ENCODE measurements at regions not wholly inside any gene's neighbourhood (a gene's known extent, or its start where the extent isn't known, plus 50 kb on each side); places are given as distances from the start of the nearest gene placed in this dataset.

- no peaks in the 10 kb centered on the region for H3K9me3 ChIP-seq (ENCODE audit: control insufficient read depth, insufficient read depth, low read length)
- H3K36me3 ChIP-seq (ENCODE audit: insufficient read depth, low read length), result no peaks in the 10 kb centered on the region
- H3K4me1 ChIP-seq (ENCODE audit: insufficient read depth, low read length), result no peaks in the 10 kb centered on the region
- no peak overlapping the region for H3K9ac ChIP-seq (ENCODE audit: low read depth, low read length)
Measured at GRCh38 chr4:189765736-189766135, 174.9 kb upstream of the FRG1 start.

- H3K4me1 ChIP-seq (ENCODE audit: insufficient read depth, low read length), result no peaks in the 10 kb centered on the region
- H3K9ac ChIP-seq (ENCODE audit: low read depth, low read length), result no peak overlapping the region
- no peaks in the 10 kb centered on the region for H3K9me3 ChIP-seq (ENCODE audit: control insufficient read depth, insufficient read depth, low read length)
- no peaks in the 10 kb centered on the region for H3K36me3 ChIP-seq (ENCODE audit: insufficient read depth, low read length)
Measured at GRCh38 chr4:189767941-189768340, 172.7 kb upstream of the FRG1 start.

- H3K9me3 ChIP-seq (ENCODE audit: control insufficient read depth, insufficient read depth, low read length), result no peaks in the 10 kb centered on the region
- H3K36me3 ChIP-seq (ENCODE audit: insufficient read depth, low read length), result no peaks in the 10 kb centered on the region
- no peaks in the 10 kb centered on the region for H3K4me1 ChIP-seq (ENCODE audit: insufficient read depth, low read length)
- no peak overlapping the region for H3K9ac ChIP-seq (ENCODE audit: low read depth, low read length)
Measured at GRCh38 chr4:189769131-189769530, 171.5 kb upstream of the FRG1 start.

GRCh38 chr4:189771696-189772361 lies 168.8 kb upstream of the FRG1 start:
- H3K9me3 ChIP-seq (ENCODE audit: control insufficient read depth, insufficient read depth, low read length), result no peaks in the 10 kb centered on the region
- no peaks in the 10 kb centered on the region for H3K4me1 ChIP-seq (ENCODE audit: insufficient read depth, low read length)
- H3K36me3 ChIP-seq (ENCODE audit: insufficient read depth, low read length), result no peaks in the 10 kb centered on the region
- H3K9ac ChIP-seq (ENCODE audit: low read depth, low read length), result no peak overlapping the region

- Histone ChIP-seq H3K9ac (ENCODE audit: low read depth, low read length) (no peak overlapping the region), H3K9me3 (ENCODE audit: control insufficient read depth, insufficient read depth, low read length) (no peaks in the 10 kb centered on the region), H3K36me3 (ENCODE audit: insufficient read depth, low read length) (no peaks in the 10 kb centered on the region), H3K4me1 (ENCODE audit: insufficient read depth, low read length) (no peaks in the 10 kb centered on the region)
Measured at GRCh38 chr4:189773909-189774308, 166.8 kb upstream of the FRG1 start.

- Histone ChIP-seq H3K36me3 (ENCODE audit: insufficient read depth, low read length) (no peaks in the 10 kb centered on the region), H3K9ac (ENCODE audit: low read depth, low read length) (no peak overlapping the region), H3K4me1 (ENCODE audit: insufficient read depth, low read length) (no peaks in the 10 kb centered on the region), H3K9me3 (ENCODE audit: control insufficient read depth, insufficient read depth, low read length) (no peaks in the 10 kb centered on the region)
Measured at GRCh38 chr4:189779281-189779980, 161.2 kb upstream of the FRG1 start.

GRCh38 chr4:189780391-189780790 lies 160.3 kb upstream of the FRG1 start:
- Histone ChIP-seq H3K9me3 (ENCODE audit: control insufficient read depth, insufficient read depth, low read length) (no peaks in the 10 kb centered on the region), H3K9ac (ENCODE audit: low read depth, low read length) (no peak overlapping the region), H3K36me3 (ENCODE audit: insufficient read depth, low read length) (no peaks in the 10 kb centered on the region), H3K4me1 (ENCODE audit: insufficient read depth, low read length) (no peaks in the 10 kb centered on the region; the same call in 1 of the 2 replicates)

GRCh38 chr4:189784651-189785050 lies 156.0 kb upstream of the FRG1 start:
- Histone ChIP-seq H3K9ac (ENCODE audit: low read depth, low read length) (no peak overlapping the region), H3K36me3 (ENCODE audit: insufficient read depth, low read length) (no peaks in the 10 kb centered on the region), H3K4me1 (ENCODE audit: insufficient read depth, low read length) (no peaks in the 10 kb centered on the region; the same call in 1 of the 2 replicates), H3K9me3 (ENCODE audit: control insufficient read depth, insufficient read depth, low read length) (no peaks in the 10 kb centered on the region)

- Histone ChIP-seq H3K9me3 (ENCODE audit: control insufficient read depth, insufficient read depth, low read length) (no peaks in the 10 kb centered on the region), H3K36me3 (ENCODE audit: insufficient read depth, low read length) (no peaks in the 10 kb centered on the region), H3K9ac (ENCODE audit: low read depth, low read length) (no peak overlapping the region), H3K4me1 (ENCODE audit: insufficient read depth, low read length) (no peaks in the 10 kb centered on the region; the same call in 1 of the 2 replicates)
Measured at GRCh38 chr4:189785257-189785656, 155.4 kb upstream of the FRG1 start.

- H3K4me1 ChIP-seq (ENCODE audit: insufficient read depth, low read length), result no peaks in the 10 kb centered on the region; the same call in 1 of the 2 replicates
- no peak overlapping the region for H3K9ac ChIP-seq (ENCODE audit: low read depth, low read length)
- H3K9me3 ChIP-seq (ENCODE audit: control insufficient read depth, insufficient read depth, low read length), result no peaks in the 10 kb centered on the region
- no peaks in the 10 kb centered on the region for H3K36me3 ChIP-seq (ENCODE audit: insufficient read depth, low read length)
Measured at GRCh38 chr4:189786447-189786846, 154.2 kb upstream of the FRG1 start.

- no peak overlapping the region for H3K9ac ChIP-seq (ENCODE audit: low read depth, low read length)
- no peaks in the 10 kb centered on the region for H3K36me3 ChIP-seq (ENCODE audit: insufficient read depth, low read length)
- no peaks in the 10 kb centered on the region for H3K9me3 ChIP-seq (ENCODE audit: control insufficient read depth, insufficient read depth, low read length)
- H3K4me1 ChIP-seq (ENCODE audit: insufficient read depth, low read length), result no peaks in the 10 kb centered on the region; the same call in 1 of the 2 replicates
Measured at GRCh38 chr4:189787216-189788031, 153.2 kb upstream of the FRG1 start.

- Histone ChIP-seq H3K9ac (ENCODE audit: low read depth, low read length) (no peak overlapping the region), H3K9me3 (ENCODE audit: control insufficient read depth, insufficient read depth, low read length) (no peaks in the 10 kb centered on the region), H3K4me1 (ENCODE audit: insufficient read depth, low read length) (no peaks in the 10 kb centered on the region), H3K36me3 (ENCODE audit: insufficient read depth, low read length) (no peaks in the 10 kb centered on the region)
Measured at GRCh38 chr4:189792924-189793618, 147.6 kb upstream of the FRG1 start.

GRCh38 chr4:189800545-189801088 lies 140.1 kb upstream of the FRG1 start:
- no peaks in the 10 kb centered on the region for H3K9me3 ChIP-seq (ENCODE audit: control insufficient read depth, insufficient read depth, low read length)
- no peaks in the 10 kb centered on the region for H3K4me1 ChIP-seq (ENCODE audit: insufficient read depth, low read length)
- no peak overlapping the region for H3K9ac ChIP-seq (ENCODE audit: low read depth, low read length)
- no peaks in the 10 kb centered on the region for H3K36me3 ChIP-seq (ENCODE audit: insufficient read depth, low read length)

GRCh38 chr4:189802884-189803283 lies 137.8 kb upstream of the FRG1 start:
- Histone ChIP-seq H3K36me3 (ENCODE audit: insufficient read depth, low read length) (no peaks in the 10 kb centered on the region), H3K9me3 (ENCODE audit: control insufficient read depth, insufficient read depth, low read length) (no peaks in the 10 kb centered on the region), H3K4me1 (ENCODE audit: insufficient read depth, low read length) (no peaks in the 10 kb centered on the region)

More at GRCh38 chr4:189802884-189803283, 137.8 kb upstream of the FRG1 start:
- H3K9ac ChIP-seq (ENCODE audit: low read depth, low read length), result no peak overlapping the region
